ENCODE measurements at regions not wholly inside any gene's neighbourhood (a gene's known extent, or its start where the extent isn't known, plus 50 kb on each side); places are given as distances from the start of the nearest gene placed in this dataset.

DNA sequence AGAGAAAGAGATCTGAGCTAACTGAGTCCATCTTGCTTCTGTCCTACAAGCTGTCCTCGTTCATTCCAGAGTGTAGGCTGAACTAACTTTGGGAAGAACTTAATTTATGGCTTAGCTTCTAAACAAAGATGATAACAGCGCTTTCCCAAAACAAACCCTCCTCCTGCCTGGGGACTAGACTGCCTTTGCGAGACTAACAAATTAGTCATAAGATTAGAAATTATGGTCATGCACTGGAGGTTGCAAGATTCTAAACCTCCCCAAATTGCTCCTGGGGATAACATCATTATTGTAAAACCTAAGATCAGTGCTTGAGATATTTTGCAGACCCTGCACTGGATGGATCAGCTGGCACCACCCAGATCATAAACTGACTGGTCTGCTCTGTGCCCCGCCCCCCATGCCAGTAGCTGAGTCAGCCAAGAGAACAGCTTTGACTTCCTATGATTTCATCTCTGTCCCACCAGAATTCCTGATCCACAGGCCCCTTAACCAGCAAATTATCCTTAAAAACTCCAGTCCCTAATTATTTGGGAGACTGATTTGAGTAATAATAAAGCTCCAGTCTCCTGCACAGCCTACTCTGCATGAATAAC is 883.3 kb downstream of the TRIML1 start:
- in situ Hi-C loops (cut with HindIII; ENCODE audit: low pct_unique_long_range_greater_than_20kb, low sequenced_read_pairs), result no loop called here
- DNase-seq (ENCODE audit: low read depth, low spot score), result no peak

DNA sequence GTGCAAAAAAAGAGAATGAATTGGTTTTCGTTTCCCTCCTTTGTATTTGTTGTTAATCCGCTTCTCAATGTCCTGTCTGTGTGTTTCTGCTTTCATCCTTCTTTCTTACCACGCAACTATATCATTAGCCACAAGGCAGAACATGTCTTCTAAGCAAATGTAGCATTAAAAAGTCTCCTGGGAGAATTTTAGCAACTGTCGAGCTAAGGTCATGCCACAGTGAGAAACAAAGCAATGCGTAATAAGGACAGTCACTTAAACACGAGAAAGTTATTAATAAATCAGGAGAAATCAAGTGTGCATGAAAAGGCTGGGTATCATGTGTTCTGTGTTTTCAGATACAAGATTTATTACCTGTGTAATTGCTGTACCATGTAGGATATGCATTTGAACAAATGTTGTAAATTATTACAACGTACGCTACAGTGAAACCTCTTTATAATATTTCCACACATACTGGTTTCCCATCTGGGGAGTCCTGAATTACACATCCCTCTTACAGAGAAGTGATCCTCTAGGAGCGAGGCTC is 890.8 kb downstream of the TRIML1 start:
- no peak for DNase-seq (ENCODE audit: low read depth, low spot score)
- in situ Hi-C loops (cut with HindIII; ENCODE audit: low pct_unique_long_range_greater_than_20kb, low sequenced_read_pairs), result no loop called here

DNA sequence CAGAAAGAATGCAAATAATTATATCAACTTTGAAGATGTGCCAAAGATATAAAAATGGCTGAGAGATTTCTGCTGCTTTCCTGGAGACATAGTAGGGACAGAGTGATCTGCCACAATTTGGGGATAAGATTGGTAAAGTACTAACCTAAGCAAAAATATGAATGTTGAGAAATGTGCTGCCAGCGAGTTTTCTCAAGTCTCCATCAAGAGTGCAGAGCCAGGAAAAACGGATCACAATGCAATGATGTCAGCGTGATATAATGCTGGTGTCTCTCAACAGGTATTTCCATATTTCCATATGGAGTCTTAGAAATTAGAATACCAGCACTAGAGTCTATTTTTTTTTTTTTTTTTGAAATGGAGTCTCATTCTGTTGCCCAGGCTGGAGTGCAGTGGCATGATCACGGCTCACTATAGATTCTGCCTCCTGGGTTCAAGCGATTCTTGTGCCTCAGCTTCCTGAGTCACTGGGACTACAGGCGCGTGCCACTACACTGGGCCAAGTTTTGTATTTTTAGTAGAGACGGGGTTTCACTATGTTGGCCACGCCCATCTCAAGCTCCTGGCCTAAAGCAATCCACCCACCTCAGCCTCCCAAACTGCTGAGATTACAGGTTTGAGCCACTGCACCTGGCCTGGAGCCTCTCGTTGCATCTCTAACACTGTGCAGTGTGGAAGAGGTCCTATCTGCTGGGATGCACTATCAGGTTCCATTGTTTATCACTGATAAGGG is 893.5 kb downstream of the TRIML1 start:
- DNase-seq (ENCODE audit: low read depth, low spot score), result no peak
- in situ Hi-C loops (cut with HindIII; ENCODE audit: low pct_unique_long_range_greater_than_20kb, low sequenced_read_pairs), result no loop called here

DNA sequence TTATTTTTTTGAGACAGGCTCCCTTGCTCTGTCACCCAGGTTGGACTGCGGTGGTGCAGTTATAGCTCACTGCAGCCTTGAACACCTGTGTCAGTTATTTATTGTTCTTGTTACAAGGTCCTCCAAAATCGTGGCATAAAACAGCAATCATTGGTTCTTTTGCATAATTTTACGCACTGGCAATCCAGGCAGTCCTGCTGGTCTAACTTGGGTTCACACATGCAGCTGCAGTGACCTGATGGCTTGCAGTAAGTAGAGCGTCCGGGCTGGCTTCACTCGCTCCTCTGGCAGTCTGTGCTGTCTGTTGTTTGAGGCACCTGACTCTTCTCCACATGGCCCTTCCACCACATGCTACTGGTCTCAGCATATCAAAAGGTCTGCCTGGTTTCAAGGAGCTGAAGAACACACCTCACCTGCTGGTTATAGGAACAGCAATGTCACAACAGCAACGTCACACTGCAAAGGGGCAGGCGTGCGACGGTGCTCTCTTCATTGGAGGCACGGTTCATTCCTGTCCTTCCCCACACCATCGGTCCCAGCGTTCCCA is 894.6 kb downstream of the TRIML1 start:
- DNase-seq (ENCODE audit: low read depth, low spot score), result no peak
- in situ Hi-C loops (cut with HindIII; ENCODE audit: low pct_unique_long_range_greater_than_20kb, low sequenced_read_pairs), result no loop called here

GRCh38 chr4:189035091-189035490 is 895.9 kb downstream of the TRIML1 start:
- DNase-seq (ENCODE audit: low read depth, low spot score), result no peak
- in situ Hi-C loops (cut with HindIII; ENCODE audit: low pct_unique_long_range_greater_than_20kb, low sequenced_read_pairs), result no loop called here

DNA sequence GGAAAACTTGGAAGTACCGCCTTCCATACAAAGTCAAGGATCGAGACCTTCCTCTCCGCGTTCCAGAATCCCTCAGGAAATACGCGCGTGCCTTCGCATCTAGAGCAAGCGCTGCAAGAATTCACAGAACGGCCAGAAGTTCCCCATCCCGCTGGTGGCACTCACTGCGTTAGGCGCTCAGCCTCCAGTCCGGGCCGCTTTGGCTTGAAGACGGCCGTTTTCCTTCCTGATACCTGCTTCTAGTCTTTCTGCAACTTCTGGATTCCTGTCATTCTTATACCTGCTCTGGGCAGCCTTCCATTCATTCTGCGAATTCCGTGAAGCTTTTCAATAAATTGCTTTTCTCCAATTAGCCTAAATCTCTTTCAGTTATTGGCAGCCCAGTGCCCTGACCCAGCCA is 896.4 kb downstream of the TRIML1 start:
- DNase-seq (ENCODE audit: low read depth, low spot score), result no peak
- in situ Hi-C loops (cut with HindIII; ENCODE audit: low pct_unique_long_range_greater_than_20kb, low sequenced_read_pairs), result no loop called here

- in situ Hi-C loops (cut with HindIII; ENCODE audit: low pct_unique_long_range_greater_than_20kb, low sequenced_read_pairs), result no loop called here
- DNase-seq (ENCODE audit: low read depth, low spot score), result no peak
These were observed 897.7 kb downstream of the TRIML1 start for GRCh38 chr4:189036906-189037305.

DNA sequence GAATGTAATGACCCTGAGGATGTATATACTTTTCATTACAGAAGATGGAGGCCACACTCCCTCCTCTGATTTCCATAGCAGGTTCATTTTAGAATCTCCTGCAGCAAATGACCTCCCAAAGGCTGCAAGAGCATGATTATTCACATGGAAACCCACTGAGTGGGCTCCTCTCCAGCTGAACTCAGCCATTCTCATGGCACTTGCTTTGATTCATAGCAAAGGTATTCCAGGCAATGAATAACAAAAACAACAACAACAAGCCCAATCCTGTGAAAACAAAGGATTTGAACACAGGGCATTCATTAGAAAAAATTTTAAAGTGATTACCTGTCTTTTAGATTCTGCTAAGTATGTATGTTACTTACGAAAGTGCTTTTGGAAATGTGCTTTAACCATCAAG is 894.0 kb upstream of the FRG1 start:
- in situ Hi-C loops (cut with HindIII; ENCODE audit: low pct_unique_long_range_greater_than_20kb, low sequenced_read_pairs), result no loop called here
- DNase-seq (ENCODE audit: low read depth, low spot score), result no peak

GRCh38 chr4:189048119-189048518 is 892.6 kb upstream of the FRG1 start:
- DNase-seq (ENCODE audit: low read depth, low spot score), result peak; percentile 86
- in situ Hi-C loops (cut with HindIII; ENCODE audit: low pct_unique_long_range_greater_than_20kb, low sequenced_read_pairs), result no loop called here

- DNase-seq (ENCODE audit: low read depth, low spot score), result peak; percentile 98
- in situ Hi-C loops (cut with HindIII; ENCODE audit: low pct_unique_long_range_greater_than_20kb, low sequenced_read_pairs), result no loop called here
These were observed 891.0 kb upstream of the FRG1 start for GRCh38 chr4:189049682-189050081.

GRCh38 chr4:189050643-189051042 is 890.0 kb upstream of the FRG1 start:
- in situ Hi-C loops (cut with HindIII; ENCODE audit: low pct_unique_long_range_greater_than_20kb, low sequenced_read_pairs), result no loop called here

DNA sequence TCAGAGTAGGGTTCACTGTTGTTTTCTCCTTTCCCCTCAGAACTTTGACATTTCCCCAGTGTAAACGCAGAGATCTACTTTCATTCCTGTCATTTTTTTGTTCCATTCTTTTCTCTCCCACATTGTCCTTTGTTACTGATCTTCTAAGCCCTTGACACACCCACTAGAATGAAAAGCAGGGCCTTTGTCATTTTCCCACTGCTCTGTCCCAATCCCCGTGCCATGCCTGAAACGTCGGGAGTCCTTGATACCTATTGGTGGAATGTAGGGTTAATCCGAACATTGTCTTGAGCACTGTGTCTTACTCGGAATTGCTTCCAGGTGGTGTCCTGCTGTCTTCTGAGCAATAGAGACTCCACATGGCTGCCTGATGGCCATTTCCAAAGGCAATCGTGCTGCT is 887.1 kb upstream of the FRG1 start:
- in situ Hi-C loops (cut with HindIII; ENCODE audit: low pct_unique_long_range_greater_than_20kb, low sequenced_read_pairs), result no loop called here
- no peak for DNase-seq (ENCODE audit: low read depth, low spot score)

More at GRCh38 chr4:189050643-189051042, 890.0 kb upstream of the FRG1 start:
- no peak for DNase-seq (ENCODE audit: low read depth, low spot score)

- in situ Hi-C loops (cut with HindIII; ENCODE audit: low pct_unique_long_range_greater_than_20kb, low sequenced_read_pairs), result no loop called here
These were observed 880.6 kb upstream of the FRG1 start for GRCh38 chr4:189060104-189060503.

GRCh38 chr4:189062047-189062820 is 878.4 kb upstream of the FRG1 start:
- DNase-seq (ENCODE audit: low read depth, low spot score), result peak; percentile 33
- in situ Hi-C loops (cut with HindIII; ENCODE audit: low pct_unique_long_range_greater_than_20kb, low sequenced_read_pairs), result no loop called here

More at GRCh38 chr4:189060104-189060503, 880.6 kb upstream of the FRG1 start:
- DNase-seq (ENCODE audit: low read depth, low spot score), result no peak

DNA sequence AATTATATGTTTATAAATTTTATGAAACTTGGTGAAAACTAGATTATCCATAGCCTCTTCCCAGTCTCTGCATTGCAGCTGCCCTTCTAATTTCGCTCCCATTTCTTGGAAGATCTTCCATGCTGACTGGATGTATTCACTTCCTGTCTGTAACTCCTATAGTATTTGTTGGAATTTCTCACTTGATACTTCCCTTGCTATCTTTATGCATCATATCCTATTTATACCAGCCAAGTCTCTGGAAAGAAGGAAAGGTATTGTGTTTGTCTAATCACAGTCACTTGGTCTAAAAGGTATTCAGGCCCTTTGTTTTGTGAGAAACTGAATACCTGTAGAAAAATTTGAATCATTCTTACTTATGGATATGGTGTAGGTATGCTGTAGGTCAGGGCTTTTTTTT is 870.9 kb upstream of the FRG1 start:
- in situ Hi-C loops (cut with HindIII; ENCODE audit: low pct_unique_long_range_greater_than_20kb, low sequenced_read_pairs), result no loop called here
- no peak for DNase-seq (ENCODE audit: low read depth, low spot score)

- in situ Hi-C loops (cut with HindIII; ENCODE audit: low pct_unique_long_range_greater_than_20kb, low sequenced_read_pairs), result no loop called here
- DNase-seq (ENCODE audit: low read depth, low spot score), result no peak
These were observed 869.4 kb upstream of the FRG1 start for GRCh38 chr4:189071241-189071640.

GRCh38 chr4:189073739-189074138 is 866.9 kb upstream of the FRG1 start:
- DNase-seq (ENCODE audit: low read depth, low spot score), result no peak
- in situ Hi-C loops (cut with HindIII; ENCODE audit: low pct_unique_long_range_greater_than_20kb, low sequenced_read_pairs), result no loop called here

DNA sequence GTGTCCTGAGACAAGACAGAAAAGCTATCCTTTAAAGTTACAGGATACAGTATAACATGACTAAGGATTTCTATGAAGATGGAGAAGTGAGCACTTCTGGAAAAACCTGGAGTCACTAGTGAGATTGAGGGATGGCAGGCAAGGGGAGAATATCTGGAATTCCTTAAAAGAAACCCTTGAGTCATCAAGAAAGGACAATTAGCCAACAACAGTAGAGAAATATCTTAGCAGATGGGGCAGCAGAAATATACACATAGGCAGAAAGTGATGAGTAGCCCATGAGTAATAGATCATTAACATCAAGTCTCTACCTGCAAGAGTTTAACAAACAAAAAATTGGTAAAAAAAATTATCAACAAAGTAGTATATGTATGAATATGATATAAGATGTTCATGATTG is 858.8 kb upstream of the FRG1 start:
- in situ Hi-C loops (cut with HindIII; ENCODE audit: low pct_unique_long_range_greater_than_20kb, low sequenced_read_pairs), result no loop called here
- no peak for DNase-seq (ENCODE audit: low read depth, low spot score)
